ENCODE measurements at regions not wholly inside any gene's neighbourhood (a gene's known extent, or its start where the extent isn't known, plus 50 kb on each side); places are given as distances from the start of the nearest gene placed in this dataset.
"Not testable (repeated sequence)": the region's sequence is repeated elsewhere in the genome, so short reads cannot be mapped to it uniquely, and the experiment has no call there.

- Mint-ChIP-seq H3K4me1 (ENCODE audit: low read depth) (peaks cover 53% of the 10 kb centered on the region), H3K27ac (peak overlapping the region; percentile 76)
- H3K36me3 Mint-ChIP-seq, H3K4me3 Mint-ChIP-seq, H3K9me3 Mint-ChIP-seq, H3K27me3 Mint-ChIP-seq, CTCF ChIA-PET, DNase-seq: not testable (repeated sequence)
- intact Hi-C loops (cut with micrococcal nuclease): loop anchor here (2.0 to 10.0 kb wide), 3 partner anchors 46 to 159 kb away; no protein-coding TSS in a partner anchor
- POLR2A ChIA-PET: interaction anchor here (0.6 kb wide), 1 partner anchor 164 kb away, joined by 3 read pairs; no protein-coding TSS in a partner anchor
These were observed 75.1 kb upstream of the PARP8 start for GRCh38 chr5:50591338-50591737.

GRCh38 chr5:50593681-50594080, 72.8 kb upstream of the PARP8 start:
- intact Hi-C loops (cut with micrococcal nuclease): loop anchor here (1.0 to 10.0 kb wide), 4 partner anchors 44 to 159 kb away; no protein-coding TSS in a partner anchor
- ChIA-PET CTCF (no interaction called here), POLR2A (no interaction called here)
- Mint-ChIP-seq H3K4me1 (ENCODE audit: low read depth) (peaks cover 53% of the 10 kb centered on the region), H3K27me3 (no peaks in the 10 kb centered on the region), H3K9me3 (peaks cover 12% of the 10 kb centered on the region), H3K27ac (peak overlapping the region; percentile 77), H3K4me3 (peak overlapping the region; percentile 2), H3K36me3 (peaks cover 10% of the 10 kb centered on the region)
- DNase-seq: peak; percentile 25

DNA sequence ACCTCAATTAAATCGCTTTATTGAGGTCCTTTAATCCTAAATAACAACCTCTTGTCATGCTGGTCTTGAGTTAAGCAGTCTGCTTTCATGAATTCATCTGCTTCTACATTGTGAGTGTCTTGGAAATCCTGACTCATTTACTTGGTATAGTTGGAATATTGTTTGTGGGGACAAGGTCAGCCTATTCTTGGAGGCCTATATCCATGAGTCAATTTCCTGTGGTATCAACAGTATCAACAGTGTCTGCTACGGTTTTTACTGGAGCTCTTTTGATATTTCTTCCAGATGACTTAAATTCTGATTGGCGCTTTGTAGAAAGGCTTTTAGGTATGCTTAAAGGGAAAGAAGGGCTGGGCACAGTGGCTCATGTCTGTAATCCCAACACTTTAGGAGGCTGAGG, 71.2 kb upstream of the PARP8 start:
- DNase-seq: no peak
- Mint-ChIP-seq H3K36me3 (peaks cover 11% of the 10 kb centered on the region), H3K27me3 (no peaks in the 10 kb centered on the region), H3K27ac (peak overlapping the region; percentile 80), H3K4me3 (no peak overlapping the region), H3K4me1 (ENCODE audit: low read depth) (peaks cover 42% of the 10 kb centered on the region), H3K9me3 (peaks cover 14% of the 10 kb centered on the region)
- CTCF ChIA-PET: no interaction called here
- intact Hi-C loops (cut with micrococcal nuclease): loop anchor here (2.0 to 10.0 kb wide), 2 partner anchors 100 to 160 kb away; no protein-coding TSS in a partner anchor
- POLR2A ChIA-PET: no interaction called here

GRCh38 chr5:50601576-50601975, 64.9 kb upstream of the PARP8 start:
- Mint-ChIP-seq H3K4me1 (ENCODE audit: low read depth) (peaks cover 10% of the 10 kb centered on the region), H3K9me3 (peaks cover 20% of the 10 kb centered on the region)
- H3K27me3 Mint-ChIP-seq; H3K36me3 Mint-ChIP-seq; H3K4me3 Mint-ChIP-seq; intact Hi-C loops (cut with micrococcal nuclease); CTCF ChIA-PET; POLR2A ChIA-PET; H3K27ac Mint-ChIP-seq: not testable (repeated sequence)
- peak; percentile 53 for DNase-seq

DNA sequence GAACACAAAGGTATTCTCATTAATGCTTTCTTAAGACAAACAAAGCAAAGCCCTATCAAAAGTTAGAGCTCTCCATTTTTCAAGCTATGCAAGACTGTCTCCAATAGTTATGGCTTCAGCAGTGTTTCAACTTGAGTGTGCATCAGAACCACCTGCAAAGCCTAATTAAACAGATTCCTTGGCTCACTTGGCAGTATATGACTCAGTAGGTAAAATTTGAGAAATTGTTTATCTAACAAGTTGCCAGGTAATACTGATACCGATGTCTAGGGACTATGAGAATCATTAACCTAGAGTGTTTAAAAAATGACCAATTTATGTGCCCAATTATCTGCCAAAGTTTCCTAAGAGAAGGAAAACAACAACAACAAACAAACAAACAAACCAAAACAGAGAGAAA, 60.3 kb upstream of the PARP8 start:
- POLR2A ChIA-PET: no interaction called here
- Mint-ChIP-seq H3K4me3 (no peak overlapping the region), H3K27me3 (no peaks in the 10 kb centered on the region), H3K36me3 (no peaks in the 10 kb centered on the region), H3K9me3 (no peaks in the 10 kb centered on the region), H3K27ac (no peak overlapping the region), H3K4me1 (ENCODE audit: low read depth) (peaks cover 15% of the 10 kb centered on the region)
- CTCF ChIA-PET: no interaction called here
- intact Hi-C loops (cut with micrococcal nuclease): no loop called here
- DNase-seq: no peak

- POLR2A ChIA-PET; H3K27me3 Mint-ChIP-seq; H3K9me3 Mint-ChIP-seq; intact Hi-C loops (cut with micrococcal nuclease); CTCF ChIA-PET; H3K36me3 Mint-ChIP-seq; DNase-seq; H3K4me1 Mint-ChIP-seq (ENCODE audit: low read depth); H3K27ac Mint-ChIP-seq; H3K4me3 Mint-ChIP-seq: not testable (repeated sequence)
These were observed 59.0 kb upstream of the PARP8 start for GRCh38 chr5:50607456-50607855.

DNA sequence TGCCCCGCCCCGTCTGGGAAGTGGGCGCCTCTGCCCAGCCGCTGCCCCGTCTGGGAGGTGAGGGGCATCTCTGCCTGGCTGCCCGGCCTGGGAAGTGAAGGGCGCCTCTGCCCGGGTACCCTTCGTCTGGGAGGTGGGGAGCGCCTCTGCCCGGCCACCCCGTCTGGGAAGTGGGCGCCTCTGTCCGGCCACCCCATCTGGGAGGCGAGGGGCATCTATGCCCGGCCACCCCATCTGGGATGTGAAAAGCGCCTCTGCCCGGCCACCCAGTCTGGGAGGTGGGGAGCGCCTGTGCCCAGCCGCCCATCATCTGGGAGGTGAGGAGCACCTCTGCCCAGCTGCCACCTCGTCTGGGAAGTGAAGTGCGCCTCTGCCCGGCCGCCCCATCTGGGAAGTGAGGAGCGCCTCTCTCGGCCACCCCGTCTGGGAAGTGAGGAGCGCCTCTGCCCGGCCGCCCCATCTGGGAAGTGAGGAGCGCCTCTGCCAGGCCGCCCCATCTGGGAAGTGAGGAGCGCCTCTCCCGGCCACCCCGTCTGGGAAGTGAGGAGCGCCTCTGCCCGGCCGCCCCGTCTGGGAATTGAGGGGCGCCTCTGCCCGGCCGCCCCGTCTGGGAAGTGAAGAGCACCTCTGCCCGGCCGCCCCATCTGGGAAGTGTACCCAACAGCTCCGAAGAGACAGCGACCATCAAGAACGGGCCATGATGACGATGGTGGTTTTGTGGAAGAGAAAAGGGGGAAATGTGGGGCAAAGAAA, 58.3 kb upstream of the PARP8 start:
- CTCF ChIA-PET; H3K9me3 Mint-ChIP-seq; intact Hi-C loops (cut with micrococcal nuclease); DNase-seq; H3K4me1 Mint-ChIP-seq (ENCODE audit: low read depth); H3K4me3 Mint-ChIP-seq; POLR2A ChIA-PET; H3K27me3 Mint-ChIP-seq; H3K36me3 Mint-ChIP-seq; H3K27ac Mint-ChIP-seq: not testable (repeated sequence)

- intact Hi-C loops (cut with micrococcal nuclease); CTCF ChIA-PET: not testable (repeated sequence)
These were observed 53.4 kb upstream of the PARP8 start for GRCh38 chr5:50613057-50613456.

More at GRCh38 chr5:50613057-50613456, 53.4 kb upstream of the PARP8 start:
- H3K4me1 Mint-ChIP-seq (ENCODE audit: low read depth); H3K27me3 Mint-ChIP-seq; H3K27ac Mint-ChIP-seq; POLR2A ChIA-PET; H3K36me3 Mint-ChIP-seq; DNase-seq; H3K4me3 Mint-ChIP-seq: not testable (repeated sequence)
- H3K9me3 Mint-ChIP-seq: peaks cover 11% of the 10 kb centered on the region

All from activated CD4-positive, alpha-beta memory T cell treated with anti-CD3 and anti-CD28 coated beads for 36 hours (primary cell).